Tibial nerve (tissue), 4 donors: ENCODE measurements at regions not wholly inside any gene's neighbourhood (a gene's known extent, or its start where the extent isn't known, plus 50 kb on each side); places are given as distances from the start of the nearest gene placed in this dataset. TPM values are rescaled to one million over a fixed set of nuclear protein-coding genes. Genes with fewer than 3 reads are reported as not detected.

Experiments
- DNase-seq, 2 donors: peaks; one replicate each; pipeline ENCODE4 v3.0.0-alpha.2; 2019; ENCODE audit warnings: low spot score in 2 of 2
- H3K27ac ChIP-seq, 4 donors: fragments of 200-600 bp; sonication (generic) in 3 of 4; one replicate each; pipeline ENCODE4 v1.5.1; 2017 to 2019; ENCODE audit warnings: mild to moderate bottlenecking in 1 of 4
- H3K27me3 ChIP-seq, 2 donors: fragments of 200-600 bp; sonication (generic) in 1 of 2; one replicate each; pipeline versions ENCODE4 v1.5.1 to v1.6.0; 2017 to 2019
- H3K36me3 ChIP-seq, 3 donors: fragments of 200-600 bp; sonication (generic); one replicate each; pipeline ENCODE4 v1.5.1; 2018 to 2019
- H3K4me1 ChIP-seq, 4 donors: fragments of 200-600 bp; sonication (generic) in 3 of 4; one replicate each; pipeline ENCODE4 v1.5.1; 2017 to 2019
- H3K4me3 ChIP-seq, 4 donors: fragments of 200-600 bp; sonication (generic) in 3 of 4; one replicate each; pipeline ENCODE4 v1.5.1; 2017 to 2019; ENCODE audit warnings: mild to moderate bottlenecking in 1 of 4, moderate library complexity in 1 of 4
- H3K9me3 ChIP-seq, 4 donors: fragments of 200-600 bp; sonication (generic) in 3 of 4; one replicate each; pipeline ENCODE4 v1.5.1; 2017 to 2019
- EP300 ChIP-seq, 2 donors: sonication (generic); formaldehyde crosslinking; IDR thresholded peaks; one replicate each; pipeline ENCODE4 v1.6.1; 2017; ENCODE audit warnings: antibody characterized with exemption in 2 of 2, mild to moderate bottlenecking in 1 of 2
- POLR2A ChIP-seq, 2 donors: fragments of 450-650 bp; IDR thresholded peaks; one replicate each; pipeline ENCODE4 v1.6.1; 2017; ENCODE audit warnings: antibody characterized with exemption in 2 of 2, mild to moderate bottlenecking in 2 of 2, moderate library complexity in 2 of 2
- WGBS, 2 donors: methylation state at CpG; one replicate each; pipeline ENCODE4 v1.1.5; 2018; 5-methylcytosine and 5-hydroxymethylcytosine counted together
- small RNA-seq: library from RNA; depleted of rRNA; stranded (forward); fragments of <200 nt; gene quantifications from one replicate; pipeline ENCODE3, GENCODE V24; 2016
- TF ChIP-seq, protein P1 (sequence below), 5 experiments: fragments of 200-600 bp in 3 of 5; fragments of 450-650 bp in 2 of 5; sonication (generic) in 3 of 5; IDR thresholded peaks; one replicate each; pipeline ENCODE4 v1.5.1; 2016 to 2019; ENCODE audit warnings: antibody characterized with exemption in 5 of 5, mild to moderate bottlenecking in 3 of 5, moderate library complexity in 2 of 5

DNA sequence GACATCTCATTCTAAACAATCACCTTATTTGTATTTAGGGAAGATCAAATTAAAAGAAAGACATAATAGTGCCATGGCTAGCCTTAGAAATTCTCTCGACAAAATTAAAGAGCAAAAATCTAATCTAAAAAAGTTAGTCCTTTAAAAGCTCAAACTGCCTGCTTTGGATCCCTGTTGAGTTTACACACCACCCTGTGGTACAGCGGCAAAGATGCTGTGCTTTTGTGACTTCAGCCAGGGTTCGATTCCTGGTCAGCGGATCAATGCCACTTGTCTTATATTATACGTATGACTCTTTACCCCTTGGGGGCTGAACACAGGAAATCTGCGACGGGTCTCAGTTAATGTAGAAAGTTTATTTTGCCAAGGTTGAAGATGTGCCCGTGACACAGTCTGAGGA is 51.3 kb upstream of the VOPP1 start:
- TF ChIP-seq, protein P1, sequence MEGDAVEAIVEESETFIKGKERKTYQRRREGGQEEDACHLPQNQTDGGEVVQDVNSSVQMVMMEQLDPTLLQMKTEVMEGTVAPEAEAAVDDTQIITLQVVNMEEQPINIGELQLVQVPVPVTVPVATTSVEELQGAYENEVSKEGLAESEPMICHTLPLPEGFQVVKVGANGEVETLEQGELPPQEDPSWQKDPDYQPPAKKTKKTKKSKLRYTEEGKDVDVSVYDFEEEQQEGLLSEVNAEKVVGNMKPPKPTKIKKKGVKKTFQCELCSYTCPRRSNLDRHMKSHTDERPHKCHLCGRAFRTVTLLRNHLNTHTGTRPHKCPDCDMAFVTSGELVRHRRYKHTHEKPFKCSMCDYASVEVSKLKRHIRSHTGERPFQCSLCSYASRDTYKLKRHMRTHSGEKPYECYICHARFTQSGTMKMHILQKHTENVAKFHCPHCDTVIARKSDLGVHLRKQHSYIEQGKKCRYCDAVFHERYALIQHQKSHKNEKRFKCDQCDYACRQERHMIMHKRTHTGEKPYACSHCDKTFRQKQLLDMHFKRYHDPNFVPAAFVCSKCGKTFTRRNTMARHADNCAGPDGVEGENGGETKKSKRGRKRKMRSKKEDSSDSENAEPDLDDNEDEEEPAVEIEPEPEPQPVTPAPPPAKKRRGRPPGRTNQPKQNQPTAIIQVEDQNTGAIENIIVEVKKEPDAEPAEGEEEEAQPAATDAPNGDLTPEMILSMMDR (IDR thresholded peaks at IDR 0.05) = no peak
- TF ChIP-seq POLR2A (IDR thresholded peaks at IDR 0.05) = no peak
- no peak for TF ChIP-seq EP300 (IDR thresholded peaks at IDR 0.05)
- 90 to 93% methylated on average over 8 of the region's 8 CpGs for WGBS, 2 donors
- Histone ChIP-seq H3K9me3 (peaks cover 0 to 14% (median 0%) of the 10 kb centered on the region in 4 donors), H3K4me1 (no peaks in the 10 kb centered on the region), H3K27me3 (no peaks in the 10 kb centered on the region), H3K36me3 (no peaks in the 10 kb centered on the region), H3K27ac (no peak overlapping the region), H3K4me3 (no peak overlapping the region)
- DNase-seq = no peak

DNA sequence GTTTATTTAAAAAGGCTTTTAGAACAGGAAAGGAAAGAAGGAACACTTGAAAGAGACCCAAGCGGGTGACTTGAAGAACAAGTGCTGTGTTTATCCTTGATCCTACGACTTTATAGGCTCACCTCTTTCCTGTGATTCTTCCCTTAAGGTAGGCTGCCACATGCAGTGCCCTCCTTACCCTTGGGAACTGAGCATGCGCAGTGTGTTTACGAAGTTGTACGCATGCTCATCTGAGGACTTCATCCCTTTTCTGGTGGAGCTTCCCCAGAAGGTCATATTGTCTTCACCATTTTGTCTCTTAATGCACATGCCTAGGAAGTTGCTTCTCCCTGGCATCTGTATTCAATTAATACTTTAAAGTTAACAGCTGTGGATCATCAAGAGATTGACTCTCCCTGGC is 49.9 kb upstream of the VOPP1 start:
- H3K9me3 ChIP-seq = peaks cover 0 to 14% (median 0%) of the 10 kb centered on the region in 4 donors
- H3K27me3 ChIP-seq = no peaks in the 10 kb centered on the region
- TF ChIP-seq, protein P1 (IDR thresholded peaks at IDR 0.05) = no peak
- TF ChIP-seq EP300 (IDR thresholded peaks at IDR 0.05) = no peak
- no peak for TF ChIP-seq POLR2A (IDR thresholded peaks at IDR 0.05)
- H3K27ac ChIP-seq = no peak overlapping the region
- no peaks in the 10 kb centered on the region for H3K36me3 ChIP-seq
- H3K4me1 ChIP-seq = no peaks in the 10 kb centered on the region
- DNase-seq = no peak
- WGBS, 2 donors = 77 to 85% methylated on average over 5 of the region's 5 CpGs
- H3K4me3 ChIP-seq = no peak overlapping the region

Small RNAs in the stretch of these regions (small RNA-seq; reads per million reads assigned to genes)
- gene RNU6-389P (not detected), gene SUMO2P3 (not detected)
